GM13977 (cell line): ENCODE measurements at regions not wholly inside any gene's neighbourhood (a gene's known extent, or its start where the extent isn't known, plus 50 kb on each side); places are given as distances from the start of the nearest gene placed in this dataset.
A peak's percentile ranks its signal among the peaks of the same experiment; 100 is the strongest.

Experiments used
- DNase-seq: peaks from one replicate; pipeline ENCODE4 v3.0.0; 2012; ENCODE audit warnings: low spot score
- in situ Hi-C: fragments of 300-500 bp; cut with MboI; formaldehyde crosslinking; loops from one replicate; pipeline ENCODE4 v1.12.0; 2022; ENCODE audit warnings: low sequenced_read_pairs, low pct_unique_long_range_greater_than_20kb, mixed read lengths, inconsistent platforms; ENCODE audit not compliant: unreplicated experiment
- TF ChIP-seq, protein P1 (sequence below): IDR thresholded peaks from 2 replicates; pipeline ENCODE4 v1.5.1; 2012; ENCODE audit warnings: mild to moderate bottlenecking, control low read depth; ENCODE audit not compliant: insufficient read depth; ENCODE audit errors: extremely low read depth, missing control alignments

DNA sequence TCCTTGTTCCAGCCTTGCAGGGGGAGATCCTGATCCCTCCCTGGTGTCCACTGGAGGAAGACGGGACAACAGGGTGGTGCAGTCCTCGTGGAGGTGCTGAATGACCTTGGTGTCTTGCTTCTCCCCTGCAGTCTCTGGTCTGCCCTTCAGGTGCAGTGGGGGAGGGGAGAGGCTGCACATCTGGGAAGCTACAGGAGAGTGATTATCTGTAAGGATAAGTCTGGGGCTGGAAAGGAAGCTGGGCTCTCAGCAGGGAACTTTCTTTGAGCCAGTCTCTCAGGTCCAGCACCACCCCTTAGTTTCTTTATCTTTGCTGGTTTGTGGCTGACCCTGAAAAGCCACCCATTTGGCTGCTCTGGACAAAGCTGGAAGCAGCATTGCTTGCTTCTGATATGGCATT lies 275.6 kb downstream of the CCSER2 start:
- DNase-seq = no peak
- in situ Hi-C loops = no loop called here
- TF ChIP-seq, protein P1, sequence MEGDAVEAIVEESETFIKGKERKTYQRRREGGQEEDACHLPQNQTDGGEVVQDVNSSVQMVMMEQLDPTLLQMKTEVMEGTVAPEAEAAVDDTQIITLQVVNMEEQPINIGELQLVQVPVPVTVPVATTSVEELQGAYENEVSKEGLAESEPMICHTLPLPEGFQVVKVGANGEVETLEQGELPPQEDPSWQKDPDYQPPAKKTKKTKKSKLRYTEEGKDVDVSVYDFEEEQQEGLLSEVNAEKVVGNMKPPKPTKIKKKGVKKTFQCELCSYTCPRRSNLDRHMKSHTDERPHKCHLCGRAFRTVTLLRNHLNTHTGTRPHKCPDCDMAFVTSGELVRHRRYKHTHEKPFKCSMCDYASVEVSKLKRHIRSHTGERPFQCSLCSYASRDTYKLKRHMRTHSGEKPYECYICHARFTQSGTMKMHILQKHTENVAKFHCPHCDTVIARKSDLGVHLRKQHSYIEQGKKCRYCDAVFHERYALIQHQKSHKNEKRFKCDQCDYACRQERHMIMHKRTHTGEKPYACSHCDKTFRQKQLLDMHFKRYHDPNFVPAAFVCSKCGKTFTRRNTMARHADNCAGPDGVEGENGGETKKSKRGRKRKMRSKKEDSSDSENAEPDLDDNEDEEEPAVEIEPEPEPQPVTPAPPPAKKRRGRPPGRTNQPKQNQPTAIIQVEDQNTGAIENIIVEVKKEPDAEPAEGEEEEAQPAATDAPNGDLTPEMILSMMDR = no peak

DNA sequence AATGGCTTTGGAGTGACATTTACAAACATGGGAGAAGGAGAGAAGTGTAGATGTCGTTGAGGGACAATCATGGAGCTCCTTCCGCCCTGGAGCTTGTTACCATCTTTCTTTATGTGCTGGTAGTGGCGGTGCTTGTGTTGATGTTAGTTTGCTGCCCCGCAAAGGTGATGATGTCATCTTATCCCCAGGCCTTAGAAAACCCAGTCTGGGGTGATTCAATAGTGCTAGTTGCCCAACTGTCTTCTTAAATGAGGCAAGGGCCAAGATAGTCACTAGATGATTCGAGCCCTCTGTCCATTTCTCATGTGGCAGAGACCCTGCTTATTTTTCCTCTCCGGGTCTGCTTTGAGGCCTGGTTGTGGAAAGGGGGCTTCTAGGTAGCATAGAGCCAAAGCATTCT lies 277.4 kb downstream of the CCSER2 start:
- TF ChIP-seq, protein P1 = no peak
- no peak for DNase-seq
- in situ Hi-C loops = no loop called here

DNA sequence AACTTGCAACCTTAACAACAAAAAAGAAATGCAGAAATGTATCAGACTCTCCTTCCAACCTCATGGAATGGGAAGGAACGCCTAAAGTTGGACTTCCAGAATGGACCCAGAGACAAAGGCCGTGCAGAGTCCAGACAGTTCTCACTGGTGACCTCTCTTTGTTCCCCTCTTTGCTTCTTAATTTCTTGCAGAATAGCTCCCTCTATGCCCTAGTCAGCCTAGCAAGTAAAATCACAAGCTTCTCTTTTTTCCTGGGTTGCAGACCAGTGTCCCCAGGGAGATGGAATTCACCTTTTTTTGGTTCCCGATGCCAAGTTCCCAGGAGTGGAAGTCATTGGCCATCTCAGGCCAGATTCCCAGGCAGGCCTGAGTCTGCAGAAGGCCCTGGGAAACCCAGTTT lies 278.0 kb downstream of the CCSER2 start:
- in situ Hi-C loops = no loop called here
- no peak for DNase-seq
- TF ChIP-seq, protein P1 = no peak

DNA sequence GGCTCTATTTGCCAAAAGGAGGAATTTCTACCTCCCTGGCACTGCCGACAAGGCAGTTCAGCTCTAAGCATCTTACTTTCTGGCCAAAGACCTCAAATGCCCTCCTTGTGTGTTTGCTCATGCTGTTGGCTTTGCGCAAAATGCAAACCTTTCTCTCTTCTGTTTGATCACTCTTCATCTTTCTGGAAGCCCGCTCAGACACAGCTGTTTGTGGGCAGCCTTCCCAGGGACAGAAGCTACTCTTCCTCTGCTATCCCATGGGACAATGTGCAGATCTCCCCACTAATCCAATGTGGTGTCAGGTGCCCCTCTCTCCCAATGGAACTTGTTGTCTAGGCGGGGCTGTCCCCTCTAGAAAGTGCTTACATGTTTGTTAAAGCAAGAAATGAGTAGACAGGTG lies 278.7 kb downstream of the CCSER2 start:
- no peak for DNase-seq
- TF ChIP-seq, protein P1 = no peak
- in situ Hi-C loops = no loop called here

DNA sequence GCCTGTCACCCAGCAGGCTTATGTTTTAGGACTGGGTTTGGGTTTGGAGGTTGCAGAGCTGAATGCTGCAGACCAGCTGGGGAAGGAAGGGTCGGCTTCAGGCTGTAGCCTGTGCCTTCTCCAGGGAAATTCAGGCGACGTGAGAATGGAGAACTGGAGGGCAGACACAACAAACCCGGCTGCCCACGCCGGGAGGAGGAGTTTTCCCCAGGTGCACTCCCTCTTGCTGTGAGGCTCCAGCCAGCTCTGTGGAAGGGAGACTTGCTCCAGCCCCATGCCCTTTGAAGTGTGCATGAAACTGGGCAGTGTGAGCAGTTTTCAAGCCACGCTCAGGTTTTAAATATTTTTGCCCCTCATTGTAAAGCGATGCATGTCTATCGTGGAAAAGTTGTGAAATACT lies 279.1 kb downstream of the CCSER2 start:
- DNase-seq = no peak
- in situ Hi-C loops = no loop called here
- TF ChIP-seq, protein P1 = no peak

DNA sequence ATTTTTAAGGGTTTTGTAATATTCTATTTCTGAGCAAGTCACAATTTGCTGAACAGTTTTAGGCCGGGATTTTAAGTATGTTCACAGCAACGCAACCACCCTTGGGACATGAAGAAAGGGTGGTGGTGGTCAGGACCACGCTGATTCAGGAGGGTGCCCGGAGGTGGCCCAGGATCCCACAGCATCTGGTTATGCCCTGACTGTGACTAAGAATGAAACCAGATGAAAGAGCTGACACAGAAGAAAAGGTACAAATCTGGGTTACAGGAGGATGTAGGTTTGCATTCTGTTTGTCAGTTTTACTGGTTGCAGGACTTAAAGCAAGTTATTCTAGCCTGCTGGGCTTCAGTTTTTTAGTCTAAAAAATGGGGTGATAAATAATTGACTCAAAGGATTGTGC lies 279.7 kb downstream of the CCSER2 start:
- no peak for DNase-seq
- TF ChIP-seq, protein P1 = no peak
- in situ Hi-C loops = no loop called here

DNA sequence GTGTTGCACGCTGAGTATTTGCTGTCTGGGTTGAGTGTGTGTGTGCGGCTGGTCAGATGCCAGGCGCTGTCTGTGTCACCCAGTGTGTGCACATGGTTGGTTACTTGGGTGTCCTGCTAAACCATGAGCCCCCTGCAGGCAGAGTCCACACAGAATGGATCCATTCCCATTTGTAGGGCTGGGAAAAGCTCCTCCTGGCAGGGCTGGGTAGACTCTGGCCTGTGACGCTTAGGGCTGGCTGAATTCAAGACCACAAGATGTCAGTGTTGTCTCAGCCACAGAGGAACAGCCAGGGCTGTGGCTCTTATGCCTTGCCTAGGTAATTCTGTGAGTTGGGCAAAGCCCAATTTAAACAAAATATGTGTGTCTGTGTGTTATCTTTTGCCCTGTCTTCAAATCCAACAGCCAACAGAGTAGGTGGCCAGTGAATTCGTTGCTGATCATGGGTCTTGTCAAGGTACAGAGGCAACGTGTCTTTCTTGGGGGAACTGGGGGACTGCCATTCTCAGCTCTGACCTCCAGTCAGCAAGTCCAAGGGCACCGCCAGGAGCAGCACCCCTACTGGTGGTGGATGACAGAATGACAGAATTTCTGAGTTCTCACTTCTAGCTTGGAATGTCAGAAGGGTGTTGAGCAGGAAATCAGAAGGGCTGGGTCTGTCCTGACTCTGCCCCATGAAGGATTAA lies 285.1 kb downstream of the CCSER2 start:
- in situ Hi-C loops = no loop called here
- TF ChIP-seq, protein P1 = peak; percentile 44
- DNase-seq = no peak
